Chondrocyte (in vitro differentiated cells): ENCODE measurements at regions not wholly inside any gene's neighbourhood (a gene's known extent, or its start where the extent isn't known, plus 50 kb on each side); places are given as distances from the start of the nearest gene placed in this dataset.

Source experiments
- DNase-seq: peaks from one replicate; pipeline ENCODE4 v3.0.0; 2021; ENCODE audit warnings: mixed read lengths, low spot score
- H3K27ac Mint-ChIP-seq: one replicate; pipeline ENCODE4 v1.8.0; 2021; ENCODE audit warnings: mild to moderate bottlenecking, moderate library complexity, mixed read lengths; ENCODE audit not compliant: unreplicated experiment
- H3K27me3 Mint-ChIP-seq: 2 replicates; pipeline ENCODE4 v1.8.0; 2021; ENCODE audit warnings: low read depth, mixed read lengths
- H3K36me3 Mint-ChIP-seq: 2 replicates; pipeline ENCODE4 v1.8.0; 2021; ENCODE audit warnings: low read depth, mixed read lengths
- H3K4me1 Mint-ChIP-seq: 2 replicates; pipeline ENCODE4 v1.8.0; 2021; ENCODE audit warnings: low read depth, mild to moderate bottlenecking, mixed read lengths
- H3K4me3 Mint-ChIP-seq: one replicate; pipeline ENCODE4 v1.8.0; 2021; ENCODE audit warnings: mild to moderate bottlenecking, moderate library complexity, mixed read lengths; ENCODE audit not compliant: unreplicated experiment
- H3K9me3 Mint-ChIP-seq: 2 replicates; pipeline ENCODE4 v1.8.0; 2021; ENCODE audit warnings: low read depth, mixed read lengths
- CTCF ChIP-seq: fragments of 200-600 bp; sonication (generic); IDR thresholded peaks from 2 replicates; pipeline ENCODE4 v1.5.0; 2021; ENCODE audit warnings: antibody characterized with exemption, mild to moderate bottlenecking, moderate library complexity

DNA sequence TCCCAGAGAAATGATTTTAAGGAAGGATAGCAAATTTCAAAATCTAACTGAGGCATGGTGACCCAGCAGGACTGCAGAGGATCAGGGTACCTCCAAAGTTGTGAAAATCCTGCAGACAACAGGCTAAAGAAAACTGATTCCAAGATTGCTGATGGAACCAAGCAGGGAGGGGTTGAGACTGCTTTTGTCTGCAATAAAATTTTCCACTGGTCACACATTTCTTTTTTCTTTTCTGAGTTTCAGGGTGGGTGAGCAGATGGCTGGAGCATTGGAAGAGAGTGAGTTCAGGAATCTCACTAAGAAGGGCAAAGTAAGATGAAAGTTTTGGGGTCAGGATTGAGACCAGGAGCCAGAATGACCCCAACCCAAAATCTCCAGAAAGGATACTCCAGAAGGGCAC lies 321.0 kb downstream of the TNS1 start:
- Mint-ChIP-seq H3K4me3 (no peak overlapping the region), H3K36me3 (peaks cover 7% of the 10 kb centered on the region), H3K9me3 (peaks cover 4% of the 10 kb centered on the region), H3K27me3 (no peaks in the 10 kb centered on the region), H3K4me1 (peaks cover 35% of the 10 kb centered on the region), H3K27ac (no peak overlapping the region)
- DNase-seq: no peak
- no peak for TF ChIP-seq CTCF

GRCh38 chr2:217680381-217680780 lies 322.4 kb downstream of the TNS1 start:
- H3K27ac Mint-ChIP-seq: no peak overlapping the region
- no peaks in the 10 kb centered on the region for H3K27me3 Mint-ChIP-seq
- peaks cover 5% of the 10 kb centered on the region for H3K9me3 Mint-ChIP-seq
- H3K4me3 Mint-ChIP-seq: no peak overlapping the region
- no peak for TF ChIP-seq CTCF
- DNase-seq: no peak
- peaks cover 22% of the 10 kb centered on the region for H3K4me1 Mint-ChIP-seq
- H3K36me3 Mint-ChIP-seq: peaks cover 7% of the 10 kb centered on the region

GRCh38 chr2:217673627-217674026 lies 329.2 kb downstream of the TNS1 start:
- TF ChIP-seq CTCF: no peak
- peaks cover 6% of the 10 kb centered on the region for H3K9me3 Mint-ChIP-seq
- DNase-seq: no peak
- H3K27ac Mint-ChIP-seq: no peak overlapping the region
- H3K36me3 Mint-ChIP-seq: peaks cover 5% of the 10 kb centered on the region
- no peak overlapping the region for H3K4me3 Mint-ChIP-seq
- H3K27me3 Mint-ChIP-seq: no peaks in the 10 kb centered on the region
- peaks cover 16% of the 10 kb centered on the region for H3K4me1 Mint-ChIP-seq

GRCh38 chr2:217672472-217672871 lies 330.3 kb downstream of the TNS1 start:
- no peak overlapping the region for H3K4me3 Mint-ChIP-seq
- H3K9me3 Mint-ChIP-seq: peaks cover 5% of the 10 kb centered on the region
- no peak overlapping the region for H3K27ac Mint-ChIP-seq
- no peaks in the 10 kb centered on the region for H3K27me3 Mint-ChIP-seq
- peaks cover 4% of the 10 kb centered on the region for H3K36me3 Mint-ChIP-seq
- H3K4me1 Mint-ChIP-seq: peaks cover 24% of the 10 kb centered on the region
- TF ChIP-seq CTCF: no peak
- no peak for DNase-seq

DNA sequence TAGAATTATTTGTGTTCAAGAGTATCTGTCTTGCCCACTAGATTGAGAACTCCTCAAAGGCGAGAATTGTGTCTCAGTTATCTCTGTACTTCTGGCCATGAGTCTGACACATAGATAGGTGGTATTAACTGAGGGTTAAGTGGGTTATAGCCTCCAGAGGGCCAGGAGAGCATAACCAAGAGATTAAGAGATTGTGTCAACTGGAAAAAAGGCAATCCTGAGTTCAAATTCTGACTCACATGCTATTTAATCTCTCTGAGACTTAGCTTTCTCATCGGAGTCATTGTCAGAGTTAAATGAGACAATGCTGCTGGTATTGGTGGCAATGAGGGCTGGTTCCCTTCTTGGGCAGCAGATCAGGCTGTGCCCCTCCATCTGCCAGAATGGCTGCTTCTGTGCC lies 330.9 kb downstream of the TNS1 start:
- Mint-ChIP-seq H3K36me3 (peaks cover 2% of the 10 kb centered on the region), H3K27me3 (no peaks in the 10 kb centered on the region), H3K9me3 (peaks cover 2% of the 10 kb centered on the region), H3K27ac (no peak overlapping the region), H3K4me1 (peaks cover 30% of the 10 kb centered on the region), H3K4me3 (no peak overlapping the region)
- DNase-seq: no peak
- no peak for TF ChIP-seq CTCF
